Fibroblast of skin of back (primary cell): ENCODE measurements at regions not wholly inside any gene's neighbourhood (a gene's known extent, or its start where the extent isn't known, plus 50 kb on each side); places are given as distances from the start of the nearest gene placed in this dataset.
"Not testable (repeated sequence)": the region's sequence is repeated elsewhere in the genome, so short reads cannot be mapped to it uniquely, and the experiment has no call there.

Source experiments
- DNase-seq: peaks from one replicate; pipeline ENCODE4 v3.0.0-alpha.2; 2013

DNA sequence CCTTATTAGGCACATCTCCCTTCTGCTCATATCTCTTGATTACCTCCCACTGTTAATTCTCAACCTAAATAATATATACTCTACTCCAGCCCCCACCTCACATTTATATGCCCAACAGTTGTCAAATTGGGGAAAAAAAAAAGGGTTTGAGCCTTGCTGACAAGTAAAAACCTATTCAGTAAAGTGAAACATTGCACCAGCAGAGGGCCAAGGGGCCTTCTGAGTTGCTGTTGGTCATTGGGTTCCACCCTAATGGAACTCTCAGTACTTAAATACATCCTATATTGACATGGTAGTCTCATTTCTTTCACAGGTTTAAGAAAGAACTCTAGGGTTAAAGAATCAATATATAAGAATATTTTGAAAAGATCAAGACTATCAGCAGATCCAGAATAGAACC is 362.2 kb downstream of the SMARCA1 start:
- no peak for DNase-seq

DNA sequence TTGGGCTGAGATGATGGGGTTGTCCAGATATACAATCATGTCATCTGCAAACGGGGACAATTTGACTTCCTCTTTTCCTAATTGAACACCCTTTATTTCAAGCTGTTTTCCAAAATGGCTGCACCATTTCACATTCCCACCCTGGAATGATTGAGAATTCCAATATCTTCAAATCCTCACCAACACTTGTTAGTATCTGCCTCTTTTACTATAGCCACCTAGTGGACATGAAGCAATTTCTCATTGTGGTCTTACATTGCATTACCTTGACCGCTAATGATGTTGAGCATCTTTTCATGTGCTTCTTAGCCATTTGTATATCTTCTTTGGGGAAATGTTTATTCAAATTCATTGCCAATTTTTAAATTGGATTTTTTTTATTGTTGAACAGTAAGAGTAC is 364.8 kb downstream of the SMARCA1 start:
- DNase-seq, result no peak

DNA sequence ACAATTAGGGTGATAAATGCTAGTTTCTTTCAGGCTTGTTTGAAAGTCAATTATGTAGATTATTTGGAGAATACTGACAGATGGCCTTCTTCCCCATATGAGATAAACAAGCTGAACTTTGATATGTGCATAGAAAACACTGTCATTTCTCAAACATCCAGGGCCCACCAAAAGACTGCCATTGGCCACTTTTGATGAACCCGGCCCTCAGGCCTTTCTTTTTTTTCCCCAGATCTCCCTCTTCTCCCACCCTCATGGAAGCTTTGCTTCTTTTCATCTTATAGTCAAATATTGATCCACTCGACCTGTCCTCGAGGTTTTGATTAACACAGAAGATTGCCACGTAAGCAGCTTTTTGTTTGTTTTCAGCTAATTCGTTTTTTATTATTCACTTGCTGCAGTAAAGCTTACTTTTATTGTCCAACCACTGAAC is 377.4 kb downstream of the SMARCA1 start:
- no peak for DNase-seq

DNA sequence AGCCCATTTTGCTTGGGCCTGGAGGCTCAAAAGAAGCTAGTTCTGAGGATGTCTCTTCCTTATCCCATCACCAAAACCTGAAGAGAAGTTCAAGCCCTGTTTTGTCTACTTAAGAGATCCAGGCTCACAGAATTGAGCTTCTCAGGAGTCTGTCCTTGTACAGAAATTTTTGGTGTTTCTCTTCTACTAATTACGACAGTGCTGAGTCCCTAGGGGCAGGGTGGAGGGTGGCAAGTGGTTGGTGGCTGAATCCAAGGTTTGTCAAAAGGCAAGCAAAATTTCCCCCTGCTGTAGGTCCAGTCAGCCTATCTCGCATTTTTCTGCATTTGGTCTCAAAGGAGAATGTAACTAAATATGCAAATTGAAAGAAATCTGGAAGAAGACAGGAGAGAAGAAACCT is 377.9 kb downstream of the SMARCA1 start:
- DNase-seq, result no peak

DNA sequence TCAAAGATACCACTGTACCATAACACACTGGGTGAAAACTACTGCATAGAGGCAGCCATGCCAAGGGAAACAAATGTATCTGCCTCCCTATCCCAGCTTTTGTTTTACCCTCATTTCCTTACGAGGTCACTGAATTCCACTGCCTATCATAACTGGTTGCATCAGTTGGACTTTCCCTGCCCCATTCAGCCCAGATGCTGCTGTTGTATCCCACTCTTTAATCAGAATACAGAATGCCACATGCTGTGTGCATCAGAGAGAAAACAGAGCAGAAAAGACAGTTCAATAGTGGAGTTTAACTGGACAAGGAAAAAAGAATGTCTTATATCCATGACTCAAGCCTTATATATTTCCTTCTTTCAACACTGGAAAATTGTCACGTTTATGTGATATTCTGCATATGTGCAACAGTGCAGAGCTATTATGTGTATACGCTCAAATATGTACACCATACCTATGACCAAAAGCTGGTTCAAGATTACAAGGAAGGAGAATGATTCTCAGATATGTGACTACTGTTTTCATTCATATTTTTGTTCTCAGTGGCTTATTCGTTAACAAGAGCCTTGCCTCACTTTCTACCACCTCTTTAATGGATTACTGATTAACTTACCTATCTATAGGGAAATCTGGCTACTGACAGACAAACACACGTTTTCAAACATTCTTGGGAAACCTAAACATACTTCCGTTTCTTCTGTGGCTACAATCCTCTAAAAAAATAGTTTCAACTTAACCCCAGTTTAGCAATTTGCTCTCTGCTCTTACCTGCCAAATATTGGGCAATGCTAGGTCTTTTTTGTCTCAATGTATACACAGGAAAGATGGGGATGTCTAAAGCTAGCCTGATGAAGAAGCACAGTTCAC is 378.9 kb downstream of the SMARCA1 start:
- peak; percentile 82 for DNase-seq

DNA sequence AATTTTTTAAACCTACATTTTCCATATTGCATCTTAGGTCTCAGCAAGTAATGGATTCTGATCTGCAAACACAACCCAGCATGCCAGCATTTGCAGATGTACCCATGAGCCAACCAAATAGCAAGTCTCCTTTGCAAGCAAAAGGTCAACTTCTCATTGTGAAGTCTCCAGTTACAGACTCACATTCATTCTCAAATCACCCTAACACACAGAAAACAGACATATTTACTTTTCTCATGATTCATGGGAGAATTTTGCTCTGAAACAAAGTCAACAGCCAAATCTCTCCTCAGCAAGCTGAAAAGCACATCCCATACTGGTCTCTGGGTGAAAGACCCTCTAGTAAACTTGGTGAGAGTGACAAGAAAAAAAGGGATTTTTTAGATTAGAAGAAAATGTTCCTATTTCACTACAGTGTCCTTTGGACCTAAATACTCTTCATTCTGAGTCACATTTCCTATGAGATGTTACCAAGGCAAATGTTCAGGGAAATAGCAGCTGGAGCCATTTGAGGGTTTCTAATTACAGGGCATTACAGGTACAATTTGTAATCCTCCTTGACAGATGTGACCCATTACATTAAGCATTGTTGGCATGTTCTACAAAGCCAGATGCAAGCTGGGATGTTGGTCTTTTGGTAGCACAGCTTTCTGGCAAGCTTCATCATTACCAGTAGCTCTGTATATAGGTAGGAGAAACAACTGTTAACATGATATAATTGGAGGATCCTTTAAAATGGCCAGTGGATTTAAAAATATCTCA is 383.3 kb downstream of the SMARCA1 start:
- DNase-seq, result peak; percentile 8

DNA sequence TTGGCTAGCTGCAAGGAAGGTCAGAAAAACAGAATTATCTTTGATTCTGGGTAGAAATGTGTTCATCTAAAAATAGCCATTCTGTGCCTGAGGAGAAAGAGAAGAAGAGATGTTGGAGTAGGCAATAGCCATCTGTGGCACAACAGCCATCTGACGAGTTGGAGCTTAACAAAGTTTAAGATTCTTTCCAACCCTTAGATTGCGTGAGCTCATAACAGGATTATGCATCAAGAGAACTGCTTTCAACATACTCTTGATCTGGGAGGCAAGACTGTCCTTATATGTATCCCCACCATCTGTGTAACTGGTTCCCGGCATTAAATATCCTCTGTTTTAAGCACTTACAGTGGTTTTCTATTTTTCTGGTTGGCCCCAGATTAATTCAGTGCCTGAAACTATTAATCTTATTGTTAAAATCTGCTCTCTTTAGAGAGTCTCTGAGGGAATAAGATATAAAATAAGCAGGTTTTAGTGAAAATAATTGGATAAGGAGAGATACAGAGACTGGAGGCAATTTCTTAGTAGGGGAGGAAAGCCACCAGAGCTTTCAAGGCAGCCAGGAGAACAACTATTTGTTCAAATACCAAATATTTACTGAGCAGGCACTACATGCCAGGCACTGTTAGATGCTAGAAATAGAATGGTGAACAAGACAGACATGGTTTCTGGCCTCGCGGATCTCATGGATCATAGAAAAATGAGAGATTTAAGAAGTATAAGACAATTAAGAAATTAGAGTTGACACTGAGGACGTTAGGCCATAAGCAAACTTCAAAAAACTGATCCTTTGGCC is 398.0 kb downstream of the SMARCA1 start:
- DNase-seq, result no peak

DNA sequence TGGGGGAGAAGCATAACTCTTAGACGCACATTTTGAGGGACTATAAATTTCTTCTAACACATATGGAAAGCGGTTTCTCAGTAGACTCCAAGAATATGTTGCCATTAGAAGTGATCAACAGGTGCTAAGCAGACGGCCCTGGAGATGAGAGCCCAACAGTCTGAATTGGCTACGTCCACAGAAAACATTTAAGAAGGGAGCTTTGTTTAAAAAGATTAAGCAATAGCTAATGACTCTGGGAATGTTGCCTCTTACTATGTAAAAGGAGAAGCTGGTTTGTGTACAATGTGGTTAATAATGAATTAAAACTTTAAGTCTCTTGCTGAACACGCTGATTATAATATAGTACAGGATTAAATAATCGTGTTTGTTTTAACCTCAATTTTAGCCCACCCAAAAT is 399.5 kb downstream of the SMARCA1 start:
- DNase-seq, result no peak

DNA sequence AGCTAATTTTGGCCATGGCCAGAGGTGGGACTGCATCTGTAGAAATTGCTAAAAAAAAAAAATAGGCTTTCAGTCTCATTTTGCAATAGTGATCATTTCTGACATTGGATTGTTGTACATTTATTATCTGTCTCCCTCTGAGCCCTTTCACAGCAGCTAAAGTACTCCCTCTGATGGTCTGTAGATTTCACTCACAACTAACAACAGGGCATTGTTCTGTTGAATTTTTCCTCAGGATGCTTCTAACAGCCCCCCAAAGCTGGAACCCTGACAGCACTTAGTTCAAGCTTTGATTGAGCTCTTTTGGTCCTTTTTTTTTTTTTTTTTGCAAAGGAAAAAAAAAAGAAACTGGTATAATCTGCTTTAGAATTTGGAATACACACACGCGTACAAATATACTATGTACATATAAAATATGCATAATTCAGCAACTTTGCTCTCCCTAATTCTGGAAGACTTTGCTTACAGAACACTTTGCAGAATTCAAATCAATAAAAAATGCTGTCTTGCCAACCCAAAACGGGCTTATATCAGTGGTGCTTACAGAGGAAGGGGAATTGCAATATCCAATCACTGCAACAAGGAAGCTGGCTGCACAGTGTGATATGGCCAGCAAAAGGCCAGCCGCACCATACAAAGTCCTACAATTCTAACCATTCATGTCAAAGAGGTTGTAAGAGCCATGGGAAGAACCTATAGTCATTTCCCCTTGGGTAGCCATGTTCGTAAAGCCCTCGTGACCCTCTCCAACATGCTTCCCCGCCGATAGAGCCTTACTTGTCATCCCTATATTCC is 406.4 kb downstream of the SMARCA1 start:
- no peak for DNase-seq

DNA sequence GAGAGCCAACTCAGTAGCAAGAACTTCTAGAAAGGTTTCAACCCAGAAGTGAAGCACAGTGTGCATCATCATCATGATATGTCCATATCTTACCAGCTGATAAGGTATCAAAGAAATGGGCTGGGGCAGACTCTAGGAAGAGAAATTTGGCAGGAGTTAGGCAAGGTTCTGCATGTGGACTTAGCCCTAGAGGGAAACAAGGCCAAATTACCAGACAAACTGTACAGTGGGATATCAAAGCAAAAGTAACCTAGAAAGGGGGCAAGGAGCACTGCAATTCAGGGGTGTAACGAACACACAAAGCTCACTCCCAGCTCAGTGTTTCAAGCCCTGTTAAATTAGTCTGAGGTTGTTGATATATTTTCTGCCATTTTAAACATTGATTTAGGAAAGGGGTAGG is 407.4 kb downstream of the SMARCA1 start:
- DNase-seq, result no peak

DNA sequence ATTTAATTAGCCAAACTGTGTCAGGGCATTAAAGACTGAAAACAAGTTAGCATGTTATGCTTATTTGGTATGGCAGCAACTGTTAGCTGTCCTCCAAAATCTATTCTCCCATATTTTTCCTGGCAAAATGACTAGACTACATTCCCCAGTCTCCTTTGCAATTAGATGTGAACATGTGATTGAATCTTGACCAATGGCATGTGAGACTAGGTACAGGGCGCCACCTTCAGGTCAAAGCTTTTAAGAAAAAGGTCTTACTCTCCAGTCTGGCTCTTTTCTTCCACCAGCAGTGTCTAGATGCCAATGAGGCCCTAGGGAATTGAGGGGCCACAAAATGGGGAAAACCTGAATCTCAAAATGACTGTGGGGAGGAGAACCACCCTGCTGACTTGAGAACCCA is 408.2 kb downstream of the SMARCA1 start:
- DNase-seq, result peak; percentile 32

DNA sequence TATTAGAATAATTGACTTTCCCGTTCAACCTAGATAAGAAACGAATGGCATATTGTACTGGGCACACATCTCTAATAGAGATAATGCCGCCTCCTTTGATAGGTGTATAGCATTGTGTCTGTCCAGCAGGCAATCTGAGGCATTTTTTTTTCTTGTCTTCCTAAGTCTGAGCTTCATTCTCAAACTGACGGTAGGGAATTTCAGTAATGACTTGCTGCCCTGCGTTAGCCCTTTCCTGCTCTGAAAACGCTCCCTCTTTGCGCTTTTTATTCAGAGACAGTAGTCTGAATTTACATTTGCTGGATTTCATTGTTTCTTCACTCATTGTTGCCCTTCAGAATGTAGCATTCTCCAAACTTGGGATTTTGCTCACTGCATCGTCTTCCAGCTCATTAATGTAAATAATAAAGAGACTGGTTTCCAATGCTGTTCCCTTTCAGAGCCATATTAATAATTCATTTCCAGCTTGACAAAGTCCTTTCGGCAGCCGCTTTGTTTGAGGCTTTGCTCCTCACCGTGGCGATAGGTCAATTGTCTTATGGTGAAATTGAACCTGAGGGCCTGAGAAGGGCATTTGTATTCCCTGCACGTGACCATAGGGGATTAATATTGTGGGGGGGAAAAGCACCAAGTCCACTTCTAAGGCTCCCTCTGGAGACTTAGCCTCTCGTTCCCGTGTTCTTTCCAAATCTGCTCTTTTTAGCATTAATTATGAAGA is 412.1 kb downstream of the SMARCA1 start:
- no peak for DNase-seq

DNA sequence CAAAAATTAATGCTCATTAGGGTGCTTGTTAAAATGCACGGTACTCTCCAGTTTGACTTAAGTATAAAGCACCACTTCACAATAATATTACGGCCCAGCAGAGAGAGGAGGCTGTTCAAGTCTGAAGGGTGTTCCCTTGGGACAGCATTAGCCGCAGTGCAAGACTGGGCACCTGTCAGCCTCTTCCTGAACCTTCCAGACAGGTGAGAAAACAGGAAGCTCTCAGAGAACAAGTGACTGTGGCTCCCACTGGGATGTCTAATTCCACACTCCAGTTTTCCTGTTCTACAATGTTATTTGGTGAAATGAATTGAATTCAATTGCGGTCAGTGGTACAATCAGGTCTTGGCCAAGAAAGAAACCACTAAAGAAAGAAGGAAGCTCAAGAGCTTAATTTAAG is 414.4 kb downstream of the SMARCA1 start:
- no peak for DNase-seq

DNA sequence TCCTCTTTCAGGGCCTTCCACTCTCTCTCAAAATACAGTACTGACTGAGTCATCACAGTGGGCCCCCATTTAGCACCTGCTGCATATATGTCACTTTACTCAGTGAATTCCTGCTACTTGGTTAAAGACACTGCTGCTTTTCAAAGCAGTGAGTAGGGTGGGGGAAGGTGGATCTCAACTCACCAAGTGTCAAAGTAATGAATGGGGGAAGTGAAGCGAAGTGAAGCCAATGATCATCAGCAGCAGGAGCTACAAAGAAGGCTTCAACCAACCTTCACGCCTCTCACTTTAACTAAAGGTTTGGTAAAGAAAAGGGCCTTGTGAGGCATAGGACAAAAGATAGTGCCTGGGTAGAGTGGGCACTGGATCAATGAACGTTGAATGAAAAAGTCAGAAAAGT is 424.1 kb downstream of the SMARCA1 start:
- no peak for DNase-seq

DNA sequence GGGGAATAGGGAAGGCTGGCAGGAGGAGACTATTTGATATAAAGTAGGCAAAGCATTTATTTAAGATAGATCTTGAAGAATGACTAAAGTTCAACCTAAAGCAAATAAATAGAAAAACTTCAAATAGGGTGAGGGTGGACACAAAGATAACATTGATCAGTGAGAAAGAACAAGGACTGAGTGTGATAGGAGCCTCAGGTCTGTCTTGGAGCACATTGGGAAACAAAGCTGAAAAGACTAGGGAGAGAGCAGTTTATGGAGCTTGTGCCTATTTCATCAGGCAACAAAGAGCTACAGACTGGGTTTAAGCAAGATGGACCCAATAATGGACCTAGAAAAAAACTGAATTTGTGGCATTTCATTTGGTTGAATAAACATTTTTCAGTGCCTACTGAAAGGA is 425.6 kb downstream of the SMARCA1 start:
- DNase-seq, result no peak

DNA sequence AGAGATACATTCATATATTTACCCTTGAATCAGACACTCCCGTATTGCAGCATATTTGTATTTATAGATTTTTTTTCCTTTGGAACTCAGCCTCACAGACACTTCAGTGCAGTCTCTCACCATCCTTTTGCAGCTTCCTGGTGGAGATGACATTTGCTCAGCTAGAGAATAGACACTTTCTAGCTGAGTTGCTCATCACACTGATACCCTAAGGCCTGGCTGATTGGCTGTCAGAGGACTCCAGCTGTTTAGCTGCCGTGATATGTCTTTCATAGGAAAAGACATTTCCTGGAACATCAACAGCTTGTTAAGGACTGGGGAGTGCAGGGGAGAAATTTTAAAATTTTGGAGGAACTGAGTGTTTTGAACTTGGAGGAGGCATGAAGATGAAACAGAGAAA is 429.6 kb downstream of the SMARCA1 start:
- DNase-seq, result no peak

DNA sequence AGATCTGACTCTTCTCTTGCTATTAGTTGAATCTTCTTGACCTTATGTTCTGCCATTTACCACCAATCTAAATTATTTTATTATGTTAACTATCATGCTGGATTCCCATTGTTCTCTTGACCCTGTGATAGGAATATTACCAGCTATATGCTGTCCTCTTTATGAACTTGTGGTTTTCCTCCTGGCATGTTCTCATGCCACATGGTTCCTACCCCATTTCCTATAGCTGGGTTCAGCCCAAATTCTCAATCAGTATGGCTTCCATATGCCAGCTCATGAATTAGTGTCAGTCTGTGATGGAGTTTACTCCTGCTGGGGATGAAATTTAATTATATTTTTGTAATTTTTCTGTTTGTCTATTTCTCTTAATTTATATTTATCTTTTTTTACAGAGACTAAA is 430.5 kb downstream of the SMARCA1 start:
- DNase-seq, result no peak

DNA sequence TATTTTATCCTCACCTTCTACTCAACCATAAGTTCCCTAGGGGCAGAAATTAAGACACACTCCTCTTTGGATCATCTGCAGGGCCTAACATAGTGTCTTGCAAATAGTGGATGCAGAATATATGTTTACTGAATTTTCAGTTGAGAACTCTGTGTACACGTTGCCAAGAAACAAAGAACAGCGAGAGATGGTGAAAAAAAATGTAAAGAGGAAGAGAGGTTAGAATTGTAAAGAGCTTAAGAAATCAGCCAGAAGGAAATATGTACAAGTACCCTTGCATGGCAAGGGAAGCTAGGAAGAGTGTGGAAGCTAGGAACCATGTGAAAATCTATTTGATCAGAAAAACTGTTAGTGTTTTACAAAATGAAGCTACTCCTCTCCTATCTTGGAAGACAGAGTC is 431.0 kb downstream of the SMARCA1 start:
- DNase-seq, result no peak

DNA sequence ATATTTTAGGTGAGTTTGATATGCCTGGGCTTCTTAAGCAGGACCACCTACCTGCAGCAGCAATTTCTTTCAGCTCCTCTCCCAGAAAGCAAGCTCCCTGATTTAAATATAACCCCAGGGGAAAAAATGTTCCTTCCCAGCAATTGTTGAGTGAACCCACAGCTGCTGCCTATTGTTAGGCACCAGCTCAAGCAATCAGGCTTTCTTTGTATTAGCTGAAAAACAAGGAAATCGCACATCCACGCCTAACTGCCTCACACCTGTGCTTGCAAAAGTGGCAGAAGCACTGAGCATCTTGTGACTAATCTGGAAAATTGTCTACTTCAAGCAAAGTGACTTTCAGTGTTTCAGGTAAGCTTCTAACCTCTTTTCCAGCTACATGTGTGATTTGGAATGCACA is 432.2 kb downstream of the SMARCA1 start:
- DNase-seq, result no peak

DNA sequence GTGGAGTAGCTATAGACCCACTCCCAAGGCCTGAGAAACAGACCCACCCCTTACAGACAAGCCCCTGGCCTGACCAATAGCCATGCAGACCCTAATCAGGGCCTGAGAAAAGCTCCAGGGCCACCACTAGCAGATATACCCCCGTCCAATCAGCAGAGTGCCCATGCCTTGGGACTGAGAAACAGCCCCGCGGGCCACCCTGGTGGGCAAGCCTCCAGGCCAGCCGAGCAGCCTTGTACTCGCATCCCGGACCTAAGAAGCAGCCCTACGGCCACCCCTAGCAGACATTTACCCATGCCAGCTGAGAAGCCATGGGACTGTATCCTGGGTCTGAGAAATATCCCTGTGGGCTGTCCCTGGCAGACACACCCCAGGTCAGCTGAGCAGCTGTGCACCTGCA is 436.5 kb downstream of the SMARCA1 start:
- DNase-seq, result no peak

DNA sequence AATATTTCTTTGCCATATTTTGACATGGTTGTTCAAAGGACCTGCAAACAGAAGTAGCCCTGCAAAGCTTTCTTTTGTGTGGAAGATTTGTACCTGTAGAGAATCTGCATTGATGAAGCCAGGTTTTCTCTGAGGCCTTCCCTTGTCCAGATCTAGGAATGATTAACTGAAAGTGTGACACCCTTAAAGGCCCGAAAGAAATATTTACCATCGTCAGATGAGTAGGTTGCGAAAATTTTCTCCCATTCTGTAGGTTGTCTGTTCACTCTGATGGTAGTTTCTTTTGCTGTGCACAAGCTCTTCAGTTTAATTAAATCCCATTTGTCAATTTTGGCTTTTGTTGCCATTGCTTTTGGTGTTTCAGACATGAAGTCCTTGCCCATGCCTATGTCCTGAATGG is 439.0 kb downstream of the SMARCA1 start:
- not testable (repeated sequence) for DNase-seq
